DOHH2 (cell line): ENCODE measurements at regions not wholly inside any gene's neighbourhood (a gene's known extent, or its start where the extent isn't known, plus 50 kb on each side); places are given as distances from the start of the nearest gene placed in this dataset.

Experiments
- H3F3A ChIP-seq: fragments of 200-600 bp; sonication (generic), shearing (Covaris generic); 2 replicates; pipeline ENCODE4 v1.6.0; 2016; ENCODE audit warnings: antibody characterized with exemption, mild to moderate bottlenecking; ENCODE audit not compliant: control insufficient read depth, insufficient read depth
- H3K27ac ChIP-seq: fragments of 200-600 bp; sonication (generic); 2 replicates; pipeline ENCODE4 v1.5.1; 2014; ENCODE audit warnings: low read depth, mild to moderate bottlenecking, low read length, moderate library complexity
- H3K27me3 ChIP-seq: fragments of 200-600 bp; sonication (generic); 2 replicates; pipeline ENCODE4 v1.6.1; 2014; ENCODE audit warnings: mild to moderate bottlenecking, low read length, mixed read lengths; ENCODE audit not compliant: control insufficient read depth
- H3K36me3 ChIP-seq: fragments of 200-600 bp; sonication (generic); 2 replicates; pipeline ENCODE4 v1.6.1; 2014; ENCODE audit warnings: mild to moderate bottlenecking, low read length, moderate library complexity, mixed read lengths; ENCODE audit not compliant: control insufficient read depth
- H3K4me1 ChIP-seq: fragments of 200-600 bp; sonication (generic); 2 replicates; pipeline ENCODE4 v1.6.1; 2014; ENCODE audit warnings: mild to moderate bottlenecking, low read length, mixed read lengths; ENCODE audit not compliant: control insufficient read depth
- H3K4me2 ChIP-seq: fragments of 200-600 bp; sonication (generic); 2 replicates; pipeline ENCODE4 v1.6.0; 2014; ENCODE audit warnings: mild to moderate bottlenecking, low read length, moderate library complexity
- H3K4me3 ChIP-seq: fragments of 200-600 bp; sonication (generic); 2 replicates; pipeline ENCODE4 v1.5.1; 2014; ENCODE audit warnings: mild to moderate bottlenecking, low read length, mixed read lengths
- H3K79me2 ChIP-seq: fragments of 200-600 bp; sonication (generic); 2 replicates; pipeline ENCODE4 v1.6.1; 2014; ENCODE audit warnings: mild to moderate bottlenecking, low read length, mixed read lengths; ENCODE audit not compliant: control insufficient read depth
- H3K9me2 ChIP-seq: fragments of 200-600 bp; sonication (generic); replicated peaks from 2 replicates; pipeline ENCODE4 v1.6.1; 2014; ENCODE audit warnings: mild to moderate bottlenecking, low read length, mixed read lengths; ENCODE audit not compliant: control insufficient read depth
- H3K9me3 ChIP-seq: fragments of 200-600 bp; sonication (generic); 2 replicates; pipeline ENCODE4 v1.6.1; 2014; ENCODE audit warnings: antibody characterized with exemption, low read length, mixed read lengths; ENCODE audit not compliant: control insufficient read depth, insufficient read depth
- H4K20me1 ChIP-seq: fragments of 200-600 bp; sonication (generic); 2 replicates; pipeline ENCODE4 v1.6.0; 2014; ENCODE audit warnings: low read depth, mild to moderate bottlenecking, antibody characterized with exemption, low read length, moderate library complexity; ENCODE audit not compliant: control insufficient read depth, insufficient read depth
- CTCF ChIP-seq: fragments of 200-600 bp; sonication (generic); IDR thresholded peaks from one replicate; pipeline ENCODE4 v1.5.1; 2014; ENCODE audit warnings: antibody characterized with exemption, mild to moderate bottlenecking, low read depth, low read length; ENCODE audit not compliant: poor library complexity, severe bottlenecking
- EZH2phosphoT487 ChIP-seq: fragments of 200-600 bp; sonication (generic); IDR thresholded peaks from 2 replicates; pipeline ENCODE4 v1.6.1; 2017; ENCODE audit warnings: borderline replicate concordance, mild to moderate bottlenecking, antibody characterized with exemption, low read length, moderate library complexity, mixed read lengths

- H3K4me1 ChIP-seq, result no peaks in the 10 kb centered on the region
- H3K36me3 ChIP-seq, result no peaks in the 10 kb centered on the region
- H4K20me1 ChIP-seq, result no peaks in the 10 kb centered on the region
- H3F3A ChIP-seq, result no peaks in the 10 kb centered on the region
- H3K79me2 ChIP-seq, result no peaks in the 10 kb centered on the region
- H3K27ac ChIP-seq, result no peak overlapping the region
- TF ChIP-seq CTCF (no peak), EZH2phosphoT487 (no peak)
- H3K4me3 ChIP-seq, result no peak overlapping the region
- H3K4me2 ChIP-seq, result no peak overlapping the region
- H3K9me2 ChIP-seq, result no peaks in the 10 kb centered on the region
- H3K9me3 ChIP-seq, result no peaks in the 10 kb centered on the region
- no peaks in the 10 kb centered on the region for H3K27me3 ChIP-seq
These were observed 367.2 kb upstream of the MAN1A1 start for GRCh38 chr6:119716668-119717270.

GRCh38 chr6:119713903-119714302, 364.3 kb upstream of the MAN1A1 start:
- H3K9me2 ChIP-seq, result no peaks in the 10 kb centered on the region
- H3K27me3 ChIP-seq, result no peaks in the 10 kb centered on the region
- no peak for TF ChIP-seq EZH2phosphoT487
- no peak overlapping the region for H3K27ac ChIP-seq
- H3K79me2 ChIP-seq, result no peaks in the 10 kb centered on the region
- no peaks in the 10 kb centered on the region for H4K20me1 ChIP-seq
- H3K36me3 ChIP-seq, result no peaks in the 10 kb centered on the region
- H3K4me1 ChIP-seq, result no peaks in the 10 kb centered on the region
- H3K4me3 ChIP-seq, result no peak overlapping the region
- H3F3A ChIP-seq, result no peaks in the 10 kb centered on the region
- no peak overlapping the region for H3K4me2 ChIP-seq
- no peaks in the 10 kb centered on the region for H3K9me3 ChIP-seq

- H3K27me3 ChIP-seq, result no peaks in the 10 kb centered on the region
- no peak for TF ChIP-seq CTCF
- TF ChIP-seq EZH2phosphoT487, result no peak
- H3K27ac ChIP-seq, result no peak overlapping the region
- H4K20me1 ChIP-seq, result no peaks in the 10 kb centered on the region
- H3K79me2 ChIP-seq, result no peaks in the 10 kb centered on the region
- no peaks in the 10 kb centered on the region for H3K36me3 ChIP-seq
- H3K9me2 ChIP-seq, result no peaks in the 10 kb centered on the region
- H3K4me2 ChIP-seq, result no peak overlapping the region
- H3F3A ChIP-seq, result no peaks in the 10 kb centered on the region
- H3K4me3 ChIP-seq, result no peak overlapping the region
- H3K4me1 ChIP-seq, result no peaks in the 10 kb centered on the region
- H3K9me3 ChIP-seq, result no peaks in the 10 kb centered on the region
These were observed 337.1 kb upstream of the MAN1A1 start for GRCh38 chr6:119686644-119687043.

- Histone ChIP-seq H3K4me1 (no peaks in the 10 kb centered on the region), H3K4me2 (no peak overlapping the region), H3K9me3 (no peaks in the 10 kb centered on the region), H4K20me1 (no peaks in the 10 kb centered on the region), H3K27ac (no peak overlapping the region), H3F3A (no peaks in the 10 kb centered on the region), H3K79me2 (no peaks in the 10 kb centered on the region), H3K9me2 (no peaks in the 10 kb centered on the region), H3K36me3 (no peaks in the 10 kb centered on the region), H3K27me3 (no peaks in the 10 kb centered on the region), H3K4me3 (no peak overlapping the region)
- TF ChIP-seq EZH2phosphoT487 (no peak), CTCF (no peak)
These were observed 336.7 kb upstream of the MAN1A1 start for GRCh38 chr6:119686240-119686639.
